Fibroblast of peridontal ligament (primary cell): ENCODE measurements at regions not wholly inside any gene's neighbourhood (a gene's known extent, or its start where the extent isn't known, plus 50 kb on each side); places are given as distances from the start of the nearest gene placed in this dataset.
"Not testable (repeated sequence)": the region's sequence is repeated elsewhere in the genome, so short reads cannot be mapped to it uniquely, and the experiment has no call there.

Experiments
- DNase-seq: peaks from one replicate; pipeline ENCODE4 v3.0.0-alpha.2; 2010; ENCODE audit errors: extremely low read depth

- no peak for DNase-seq
Measured at GRCh38 chr13:58488251-58488650, 856.7 kb downstream of the PCDH17 start.

GRCh38 chr13:58495668-58496067 is 864.1 kb downstream of the PCDH17 start:
- no peak for DNase-seq

- DNase-seq: no peak
Measured at GRCh38 chr13:58500938-58501337, 869.4 kb downstream of the PCDH17 start.

DNA sequence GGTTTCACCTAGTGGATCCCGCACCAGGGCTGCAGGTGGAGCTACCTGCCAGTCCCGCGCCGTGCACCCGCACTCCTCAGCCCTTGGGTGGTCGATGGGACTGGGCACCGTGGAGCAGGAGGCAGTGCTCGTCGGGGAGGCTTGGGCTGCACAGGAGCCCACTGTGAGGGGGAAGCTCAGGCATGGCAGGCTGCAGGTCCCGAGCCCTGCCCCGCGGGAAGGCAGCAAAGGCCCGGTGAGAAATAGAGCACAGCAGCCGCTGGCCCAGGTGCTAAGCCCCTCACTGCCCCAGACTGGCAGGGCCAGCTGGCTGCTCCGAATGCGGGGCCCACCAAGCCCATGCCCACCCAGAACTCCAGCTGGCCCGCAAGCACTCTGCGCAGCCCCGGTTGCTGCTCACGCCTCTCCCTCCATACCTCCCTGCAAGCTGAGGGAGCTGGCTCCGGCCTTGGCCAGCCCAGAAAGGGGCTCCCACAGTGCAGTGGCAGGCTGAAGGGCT is 872.7 kb downstream of the PCDH17 start:
- DNase-seq: not testable (repeated sequence)

- not testable (repeated sequence) for DNase-seq
Measured at GRCh38 chr13:58505262-58505920, 873.8 kb downstream of the PCDH17 start.

- DNase-seq: no peak
Measured at GRCh38 chr13:58528351-58528750, 896.8 kb downstream of the PCDH17 start.

DNA sequence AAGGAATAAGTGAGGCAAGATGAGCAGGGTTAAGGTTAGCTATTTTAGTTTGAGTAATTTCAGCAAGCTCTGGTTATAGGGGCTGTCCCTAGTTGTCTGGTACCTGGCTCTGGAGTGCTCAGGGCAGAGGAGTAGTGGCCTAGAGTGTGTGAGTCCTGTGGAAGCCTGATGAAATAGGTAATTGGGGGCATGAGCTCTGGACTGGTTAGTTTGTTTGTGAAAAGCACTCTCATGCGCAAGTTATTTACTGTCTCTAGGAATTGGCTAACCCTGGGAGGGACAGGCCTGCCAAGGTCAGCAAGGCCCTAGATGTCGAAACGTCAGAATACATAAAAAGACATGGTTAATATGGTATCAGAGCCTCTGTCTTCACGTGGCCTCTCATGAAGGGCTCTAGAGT is 900.1 kb downstream of the PCDH17 start:
- no peak for DNase-seq

GRCh38 chr13:58542530-58542929 is 911.0 kb downstream of the PCDH17 start:
- no peak for DNase-seq

DNA sequence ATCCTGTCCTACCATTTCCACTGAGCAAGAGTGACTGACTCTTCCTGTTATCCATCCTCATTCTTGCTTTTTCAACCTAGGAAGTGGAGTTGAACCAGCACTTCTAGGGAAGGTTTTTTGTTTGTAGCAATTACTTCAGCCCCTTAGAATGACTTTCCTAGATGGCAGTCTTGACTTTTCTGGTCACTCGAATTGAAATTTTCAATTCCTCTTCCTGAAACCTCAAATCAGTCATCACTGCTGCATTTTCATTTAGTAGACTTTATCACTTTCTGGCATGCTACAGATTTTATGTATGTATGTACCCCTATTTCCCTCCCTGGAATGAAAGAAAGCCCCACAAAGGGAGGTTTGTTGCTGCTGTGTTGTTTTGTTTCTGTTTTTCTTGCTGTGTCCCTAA is 915.9 kb downstream of the PCDH17 start:
- DNase-seq: no peak

DNA sequence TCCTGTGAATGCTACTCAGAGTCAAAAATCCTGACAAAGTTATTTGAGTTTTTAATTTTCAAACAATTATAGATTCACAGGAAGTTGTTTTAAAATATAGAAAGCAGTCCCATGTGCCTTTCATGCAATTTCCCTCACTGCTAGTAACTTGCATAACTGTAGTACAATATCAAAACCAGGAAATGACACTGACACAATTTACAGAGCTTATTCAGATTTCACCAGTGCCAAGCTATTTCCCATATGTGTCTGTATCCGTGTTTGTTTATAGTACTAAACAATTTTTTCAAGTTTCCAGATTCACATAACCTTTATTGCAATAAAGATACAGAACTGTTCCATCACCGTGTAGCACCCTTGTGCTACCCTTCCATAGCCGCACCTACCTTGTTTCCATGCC is 934.6 kb downstream of the PCDH17 start:
- DNase-seq: no peak

DNA sequence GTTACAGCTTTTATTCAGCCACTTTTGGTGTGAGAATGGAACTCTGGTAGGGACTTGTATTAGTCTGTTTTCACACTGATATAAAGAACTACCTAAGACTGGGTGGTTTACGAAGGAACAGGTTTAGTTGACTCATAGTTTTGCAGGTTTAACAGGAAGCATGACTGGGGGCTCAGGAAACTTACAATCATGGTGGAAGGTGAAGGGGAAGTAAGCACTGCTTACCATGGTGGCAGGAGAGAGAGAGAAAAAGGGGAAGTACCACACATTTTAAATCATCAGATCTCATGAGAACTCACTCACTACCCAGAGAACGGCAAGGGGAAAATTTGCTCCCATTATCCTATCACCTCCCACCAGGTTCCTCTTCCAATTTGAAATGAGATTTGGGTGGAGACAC is 942.2 kb downstream of the PCDH17 start:
- DNase-seq: no peak

DNA sequence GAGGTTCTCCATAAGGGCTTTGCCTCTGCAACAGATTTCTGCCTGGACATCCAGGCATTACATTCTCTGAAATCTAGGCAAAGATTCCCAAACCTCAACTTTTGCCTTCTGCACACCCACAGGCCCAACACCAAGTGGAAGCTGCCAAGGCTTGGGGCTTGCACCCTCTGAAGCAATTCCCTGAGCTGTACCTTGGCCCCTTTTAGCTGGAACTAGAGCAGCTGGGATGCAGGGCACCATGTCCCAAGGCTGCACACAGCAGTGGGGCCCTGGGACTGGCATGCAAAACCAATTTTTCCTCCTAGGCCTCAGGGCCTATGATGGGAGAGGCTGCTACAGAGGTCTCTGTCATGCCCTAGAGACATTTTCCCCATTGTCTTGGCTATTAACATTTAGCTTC is 943.2 kb downstream of the PCDH17 start:
- no peak for DNase-seq

GRCh38 chr13:58579468-58579867 is 947.9 kb downstream of the PCDH17 start:
- DNase-seq: no peak

- no peak for DNase-seq
Measured at GRCh38 chr13:58583966-58584365, 952.4 kb downstream of the PCDH17 start.

DNA sequence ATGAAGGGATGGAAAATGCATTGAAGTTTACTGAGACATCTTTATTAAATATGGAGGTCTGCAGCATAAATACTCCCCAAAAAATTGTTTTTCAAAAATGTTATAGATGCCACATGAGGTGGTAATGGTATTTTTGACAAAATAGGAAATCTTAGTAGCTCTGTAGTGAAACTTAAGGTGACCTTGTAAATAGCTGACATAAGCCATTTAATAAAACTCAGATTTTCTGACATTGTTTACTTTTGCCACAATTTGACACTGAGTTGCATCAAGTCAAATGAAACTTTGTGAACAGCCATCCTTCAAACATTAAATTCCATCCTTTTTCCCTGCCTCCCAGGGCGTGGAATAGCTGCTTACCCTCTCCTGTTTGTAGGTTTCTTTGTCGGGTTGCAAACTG is 953.1 kb downstream of the PCDH17 start:
- no peak for DNase-seq

DNA sequence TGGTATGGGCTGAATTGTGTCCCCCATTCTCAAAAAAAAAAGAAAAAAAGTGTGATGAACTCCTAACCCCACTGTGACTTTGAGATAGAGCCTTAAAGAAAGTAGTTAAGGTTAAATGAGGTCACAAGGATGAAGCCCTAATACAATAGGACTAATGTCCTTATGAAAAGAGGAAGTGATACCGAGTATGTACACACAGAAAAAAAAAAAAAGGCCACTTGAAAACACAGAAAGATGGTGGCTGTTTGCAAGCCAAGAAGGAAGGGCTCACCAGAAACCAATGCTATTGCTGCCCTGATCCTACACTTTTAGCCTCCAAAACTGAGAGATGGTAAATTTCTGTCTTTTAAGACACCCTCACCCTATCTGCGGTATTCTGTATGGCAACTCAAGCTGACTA is 955.6 kb downstream of the PCDH17 start:
- DNase-seq: no peak

DNA sequence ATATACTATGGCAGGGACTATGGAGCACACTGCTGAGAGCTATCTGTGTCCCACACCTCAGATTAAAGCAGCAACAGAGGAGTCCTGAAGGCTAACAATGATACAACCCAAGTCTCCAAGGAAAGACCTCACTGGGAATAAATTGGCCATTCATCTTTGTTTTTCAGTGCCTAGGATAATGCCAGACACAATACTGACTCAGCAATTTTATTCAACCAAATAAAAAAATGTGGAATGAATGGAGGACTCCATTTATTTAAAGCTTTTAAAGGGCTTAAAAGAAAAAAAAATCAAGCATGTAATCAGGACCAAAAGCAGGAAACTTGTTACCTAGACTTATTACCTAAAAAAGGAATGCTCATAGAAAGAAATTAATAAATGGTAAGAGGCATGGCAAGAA is 960.5 kb downstream of the PCDH17 start:
- DNase-seq: no peak

DNA sequence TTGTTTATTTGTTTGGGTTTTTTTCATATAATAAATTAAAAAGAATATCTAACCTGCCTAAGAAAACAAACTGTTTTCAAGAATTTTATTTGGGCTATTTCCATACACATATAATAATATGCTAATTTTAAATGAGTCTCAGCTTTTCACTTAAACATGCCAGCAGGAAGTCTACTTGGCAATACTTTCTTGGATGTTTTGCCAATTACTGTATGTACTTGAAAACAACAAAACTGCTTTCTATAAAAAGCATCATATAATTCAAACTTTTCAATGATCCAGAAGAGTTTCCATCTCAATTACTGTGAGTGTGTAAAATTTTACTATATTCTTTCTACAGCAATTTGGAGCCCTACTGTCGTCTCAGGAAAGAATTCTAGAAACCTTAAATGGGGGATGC is 961.2 kb downstream of the PCDH17 start:
- no peak for DNase-seq

DNA sequence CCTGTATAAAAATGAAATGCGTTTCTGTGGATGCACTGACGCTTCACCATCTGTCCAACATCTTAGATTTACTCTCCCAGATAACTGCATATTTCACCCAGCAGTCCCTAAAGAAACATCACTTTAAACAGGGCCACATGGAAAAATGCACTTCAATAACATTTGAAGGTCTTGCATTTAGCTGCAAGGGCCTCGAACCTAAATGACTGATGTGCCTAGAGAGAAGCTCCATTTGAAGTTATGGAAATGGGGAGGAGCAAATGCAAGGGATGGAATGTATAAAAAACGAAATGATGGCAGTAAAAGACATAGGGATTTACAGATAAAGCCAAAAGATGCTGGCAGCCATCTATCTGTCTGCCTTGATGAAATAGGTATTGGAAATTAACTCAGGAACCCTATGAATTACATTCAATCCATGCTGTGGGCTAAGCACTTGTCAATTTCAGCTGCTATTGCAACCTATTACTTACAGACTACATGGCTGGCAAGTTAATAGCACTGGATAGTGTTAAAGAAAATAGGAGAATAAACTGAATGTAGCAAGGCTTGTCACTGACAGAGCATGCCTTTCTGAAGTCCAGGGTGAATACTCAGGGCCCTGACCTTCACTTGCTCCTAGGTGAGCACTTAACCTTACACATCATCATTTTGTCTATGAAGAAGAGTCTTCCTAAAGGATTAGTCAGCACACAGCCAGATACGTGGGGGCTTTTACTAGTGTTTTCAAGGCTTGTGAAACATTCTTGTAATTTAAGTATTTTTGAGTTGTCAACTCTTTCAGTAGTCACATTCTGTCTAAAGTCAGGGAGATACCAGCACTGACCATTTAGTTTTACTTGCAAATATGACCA is 963.4 kb downstream of the PCDH17 start:
- DNase-seq: no peak

DNA sequence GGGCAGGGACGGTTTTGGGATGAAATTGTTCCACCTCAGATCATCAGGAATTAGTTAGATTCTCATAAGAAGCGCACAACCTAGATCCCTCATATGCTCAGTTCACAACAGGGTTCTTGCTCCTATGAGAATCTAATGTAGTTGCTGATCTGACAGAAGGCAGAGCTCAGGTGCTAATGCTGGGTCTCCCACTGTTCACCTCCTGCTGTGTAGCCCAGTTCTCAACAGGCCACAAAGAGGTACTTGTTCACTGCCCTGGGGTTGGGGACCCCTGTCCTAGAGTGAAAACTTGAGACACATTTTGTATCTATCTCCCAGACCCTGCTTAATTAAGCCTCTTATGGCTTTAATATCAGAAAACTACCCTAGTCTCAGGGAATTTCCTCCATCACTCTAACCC is 966.0 kb downstream of the PCDH17 start:
- no peak for DNase-seq

- DNase-seq: no peak
Measured at GRCh38 chr13:58598241-58598640, 966.7 kb downstream of the PCDH17 start.

DNA sequence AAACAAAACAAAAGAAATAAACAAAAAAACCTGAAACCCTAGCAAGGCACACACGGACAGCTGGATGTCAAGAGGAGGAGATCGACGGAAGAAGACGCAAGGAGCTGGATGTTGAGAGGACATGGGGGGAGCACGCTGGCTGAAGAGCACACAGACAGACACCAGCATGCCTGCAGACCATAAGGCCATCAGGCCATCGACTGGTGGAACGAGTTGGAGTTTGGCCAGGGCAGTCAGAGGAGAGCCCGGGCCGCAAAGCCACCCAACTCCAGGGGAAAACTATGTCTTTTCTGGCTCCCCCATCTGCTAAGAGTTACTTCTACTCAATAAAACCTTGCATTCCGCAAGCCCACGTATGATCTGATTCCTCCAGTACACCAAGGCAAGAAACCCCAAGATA is 979.6 kb downstream of the PCDH17 start:
- DNase-seq: no peak
